ENCODE measurements at regions not wholly inside any gene's neighbourhood (a gene's known extent, or its start where the extent isn't known, plus 50 kb on each side); places are given as distances from the start of the nearest gene placed in this dataset.

DNA sequence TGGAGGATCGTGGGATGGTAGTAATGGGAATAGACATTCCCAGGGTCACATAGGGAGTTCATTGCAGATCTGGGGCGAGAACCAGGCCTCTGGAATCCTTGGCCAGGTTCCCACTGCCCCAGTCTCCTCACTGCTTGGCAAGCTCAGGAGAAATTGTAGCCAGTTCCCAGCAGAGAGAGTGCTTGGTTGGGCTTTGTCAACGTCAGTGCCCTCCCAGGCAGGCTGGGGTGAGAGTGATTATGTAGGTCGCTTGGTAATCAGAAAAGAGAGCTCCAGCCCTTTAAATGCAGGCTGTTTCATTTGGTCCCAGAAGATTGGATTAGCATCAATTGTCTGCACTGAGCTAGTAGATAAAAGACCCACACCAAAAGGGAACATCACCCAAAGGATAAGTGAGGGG is 51.8 kb upstream of the GALNT10 start:
- Histone ChIP-seq H3K36me3 (no peaks in the 10 kb centered on the region), H3K9me3 (no peaks in the 10 kb centered on the region), H3K27me3 (no peaks in the 10 kb centered on the region), H3K27ac (peak overlapping the region in 1 of 3 donors; percentile 45), H3K4me3 (replicated peaks in 1 of 3) (no peak overlapping the region), H3K4me1 (peaks cover 0 to 20% of the 10 kb centered on the region in 2 donors)
- intact Hi-C loops (cut with DNase I) = no loop called here
- no peak for TF ChIP-seq CTCF (IDR thresholded peaks at IDR 0.05)
- TF ChIP-seq POLR2A (IDR thresholded peaks at IDR 0.05) = no peak
- DNase-seq = peak; percentile 65 to 77
- WGBS, 2 donors = 25% methylated on average over 4 of the region's 4 CpGs

GRCh38 chr5:154140381-154140780 is 50.2 kb upstream of the GALNT10 start:
- no peak for DNase-seq
- H3K27ac ChIP-seq = no peak overlapping the region
- no peak for TF ChIP-seq CTCF (IDR thresholded peaks at IDR 0.05)
- TF ChIP-seq POLR2A (IDR thresholded peaks at IDR 0.05) = no peak

More at GRCh38 chr5:154140381-154140780, 50.2 kb upstream of the GALNT10 start:
- Histone ChIP-seq H3K4me3 (replicated peaks in 1 of 3) (no peak overlapping the region), H3K27me3 (no peaks in the 10 kb centered on the region), H3K9me3 (no peaks in the 10 kb centered on the region), H3K36me3 (no peaks in the 10 kb centered on the region), H3K4me1 (peaks cover 0 to 20% of the 10 kb centered on the region in 2 donors)
- intact Hi-C loops (cut with DNase I) = no loop called here
